GM19035 (cell line): ENCODE measurements at regions not wholly inside any gene's neighbourhood (a gene's known extent, or its start where the extent isn't known, plus 50 kb on each side); places are given as distances from the start of the nearest gene placed in this dataset.

Experiments used
- ATAC-seq: cut with Tn5 transposase; IDR thresholded peaks from one replicate; pipeline ENCODE4 v1.9.1; 2021; ENCODE audit not compliant: unreplicated experiment

- ATAC-seq = no peak
These were observed 113.2 kb upstream of the FAM9B start for GRCh38 chrX:9147086-9147485.

GRCh38 chrX:9147726-9148125 is 113.8 kb upstream of the FAM9B start:
- no peak for ATAC-seq

GRCh38 chrX:9148615-9149399 is 114.9 kb upstream of the FAM9B start:
- ATAC-seq = no peak

- no peak for ATAC-seq
These were observed 115.7 kb upstream of the FAM9B start for GRCh38 chrX:9149501-9150245.

GRCh38 chrX:9151772-9152307 is 117.9 kb upstream of the FAM9B start:
- no peak for ATAC-seq

GRCh38 chrX:9153300-9153699 is 119.4 kb upstream of the FAM9B start:
- ATAC-seq = no peak

GRCh38 chrX:9158611-9159010 is 124.7 kb upstream of the FAM9B start:
- ATAC-seq = no peak

GRCh38 chrX:9160698-9161329 is 126.9 kb upstream of the FAM9B start:
- no peak for ATAC-seq

GRCh38 chrX:9162698-9163097 is 128.8 kb upstream of the FAM9B start:
- no peak for ATAC-seq

GRCh38 chrX:9163214-9163709 is 129.3 kb upstream of the FAM9B start:
- no peak for ATAC-seq

GRCh38 chrX:9164086-9164485 is 130.2 kb upstream of the FAM9B start:
- ATAC-seq = no peak

GRCh38 chrX:9164533-9165426 is 130.9 kb upstream of the FAM9B start:
- no peak for ATAC-seq

GRCh38 chrX:9166584-9166944 is 132.6 kb upstream of the FAM9B start:
- ATAC-seq = no peak

- no peak for ATAC-seq
These were observed 138.0 kb upstream of the FAM9B start for GRCh38 chrX:9171841-9172463.

- ATAC-seq = no peak
These were observed 138.5 kb upstream of the FAM9B start for GRCh38 chrX:9172464-9172850.

- ATAC-seq = no peak
These were observed 146.7 kb upstream of the FAM9B start for GRCh38 chrX:9180623-9181022.

GRCh38 chrX:9182041-9182440 is 148.1 kb upstream of the FAM9B start:
- ATAC-seq = no peak

- no peak for ATAC-seq
These were observed 149.6 kb upstream of the FAM9B start for GRCh38 chrX:9183481-9183880.

- no peak for ATAC-seq
These were observed 150.3 kb upstream of the FAM9B start for GRCh38 chrX:9184211-9184610.

- ATAC-seq = no peak
These were observed 154.2 kb upstream of the FAM9B start for GRCh38 chrX:9188117-9188516.
